ENCODE measurements at regions not wholly inside any gene's neighbourhood (a gene's known extent, or its start where the extent isn't known, plus 50 kb on each side); places are given as distances from the start of the nearest gene placed in this dataset.

- TF ChIP-seq CTCF (IDR thresholded peaks at IDR 0.05) = no peak
- no peak for TF ChIP-seq POLR2A (IDR thresholded peaks at IDR 0.05)
Measured at GRCh38 chr18:22314001-22314400, 103.7 kb downstream of the CTAGE1 start.

All from uterus (tissue), 2 donors.